ENCODE measurements at regions not wholly inside any gene's neighbourhood (a gene's known extent, or its start where the extent isn't known, plus 50 kb on each side); places are given as distances from the start of the nearest gene placed in this dataset.

GRCh38 chr9:13570068-13570974 is 290.8 kb upstream of the MPDZ start:
- no peak overlapping the region for H3K4me3 ChIP-seq
- no peaks in the 10 kb centered on the region for H3K9me3 ChIP-seq (ENCODE audit: control insufficient read depth in 4 of 4, insufficient read depth in 3 of 4, low read length in 3 of 4)
- H3K36me3 ChIP-seq (ENCODE audit: control insufficient read depth in 4 of 4, insufficient read depth in 4 of 4, low read length in 4 of 4), result no peaks in the 10 kb centered on the region
- ATAC-seq (ENCODE audit: insufficient read depth, low FRiP score) (no peak), DNase-seq (peak; percentile 28 to 94 (median 91))
- H3K4me1 ChIP-seq (ENCODE audit: control insufficient read depth in 5 of 5, insufficient read depth in 5 of 5, low read length in 5 of 5), result peaks cover 2 to 36% (median 10%) of the 10 kb centered on the region in 5 donors
- WGBS, 2 donors, result 71 to 72% methylated on average over 5 of the region's 5 CpGs
- TF ChIP-seq CTCF (IDR thresholded peaks at IDR 0.05; ENCODE audit: control extremely low read depth, extremely low read depth), result no peak
- no peaks in the 10 kb centered on the region for H3K27me3 ChIP-seq (ENCODE audit: control insufficient read depth in 3 of 3, insufficient read depth in 3 of 3, low read length in 2 of 3)
- H3K27ac ChIP-seq (ENCODE audit: low read depth in 1 of 2, low read length in 1 of 2), result peak overlapping the region in 1 of 2 donors; percentile 41
- H3K9ac ChIP-seq (ENCODE audit: insufficient read depth in 1 of 2, low read length in 2 of 2), result no peak overlapping the region

DNA sequence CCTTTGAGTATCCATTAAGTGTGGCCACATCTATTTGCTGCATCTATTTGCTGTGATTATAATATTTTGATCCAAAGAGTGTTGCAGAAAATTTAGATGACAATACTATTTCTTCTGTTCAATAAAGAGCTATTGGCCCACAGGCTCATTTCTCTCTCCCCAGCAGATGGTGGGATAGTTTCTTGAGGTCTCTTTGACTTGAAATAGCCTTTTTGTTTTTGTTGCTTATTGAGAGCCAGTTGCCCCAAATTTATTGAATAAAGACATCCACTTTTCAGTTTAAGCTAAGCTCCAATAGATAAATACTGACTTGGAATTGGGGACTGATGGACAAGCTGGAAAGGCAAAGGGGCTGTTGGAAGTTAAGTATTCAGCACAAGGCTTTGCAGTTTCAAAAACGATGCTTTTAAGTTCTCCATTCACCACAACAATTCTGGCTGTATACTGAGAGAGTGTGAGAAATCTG is 290.1 kb upstream of the MPDZ start:
- H3K9me3 ChIP-seq (ENCODE audit: control insufficient read depth in 4 of 4, insufficient read depth in 3 of 4, low read length in 3 of 4), result no peaks in the 10 kb centered on the region
- no peak overlapping the region for H3K4me3 ChIP-seq
- TF ChIP-seq CTCF (IDR thresholded peaks at IDR 0.05; ENCODE audit: control extremely low read depth, extremely low read depth), result no peak
- H3K27ac ChIP-seq (ENCODE audit: low read depth in 1 of 2, low read length in 1 of 2), result peak overlapping the region in 1 of 2 donors; percentile 41
- no peaks in the 10 kb centered on the region for H3K27me3 ChIP-seq (ENCODE audit: control insufficient read depth in 3 of 3, insufficient read depth in 3 of 3, low read length in 2 of 3)
- ATAC-seq (ENCODE audit: insufficient read depth, low FRiP score) (no peak), DNase-seq (no peak)
- no peak overlapping the region for H3K9ac ChIP-seq (ENCODE audit: insufficient read depth in 1 of 2, low read length in 2 of 2)
- 60 to 78% methylated on average over 1 of the region's 1 CpG for WGBS, 2 donors
- no peaks in the 10 kb centered on the region for H3K36me3 ChIP-seq (ENCODE audit: control insufficient read depth in 4 of 4, insufficient read depth in 4 of 4, low read length in 4 of 4)
- peaks cover 2 to 36% (median 10%) of the 10 kb centered on the region in 5 donors for H3K4me1 ChIP-seq (ENCODE audit: control insufficient read depth in 5 of 5, insufficient read depth in 5 of 5, low read length in 5 of 5)

DNA sequence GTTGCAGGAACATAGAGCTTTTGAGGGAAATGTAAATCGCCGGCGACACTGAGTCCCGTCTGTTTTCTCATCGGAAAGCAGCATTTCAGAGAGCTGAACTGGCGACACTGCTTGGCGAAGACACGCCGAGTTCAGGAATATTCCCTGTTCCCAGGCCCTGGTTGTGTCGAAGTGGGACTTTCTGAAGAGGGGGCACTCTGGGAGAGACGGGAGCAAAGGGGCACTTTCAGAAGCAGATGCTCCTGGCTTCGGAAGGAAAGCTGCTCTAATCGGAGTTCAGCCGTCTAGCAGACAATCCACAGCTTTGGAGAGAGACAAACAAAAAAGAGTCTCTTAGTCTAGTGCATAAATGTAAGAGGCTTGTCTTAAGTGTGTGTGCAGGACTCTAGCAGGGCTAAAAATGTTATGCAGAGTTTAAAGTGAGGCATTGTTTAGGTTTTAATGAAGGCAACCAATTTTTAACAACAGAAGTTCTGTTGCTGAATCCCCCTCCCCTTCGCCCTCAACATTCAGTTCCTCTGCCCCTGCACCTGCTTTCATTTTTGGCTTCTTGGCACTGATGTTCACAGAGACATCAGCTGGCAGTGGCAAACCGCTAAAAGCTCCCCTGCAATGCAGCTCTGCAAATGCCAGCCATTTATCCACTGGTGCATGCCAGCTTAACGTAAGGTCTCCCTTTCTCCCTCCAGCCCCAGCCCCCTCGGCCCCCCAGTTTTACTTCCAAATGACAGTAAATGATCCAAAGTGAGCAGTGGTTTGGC is 289.5 kb upstream of the MPDZ start:
- DNase-seq (peak; percentile 40 to 69 (median 59)), ATAC-seq (ENCODE audit: insufficient read depth, low FRiP score) (no peak)
- Histone ChIP-seq H3K27me3 (ENCODE audit: control insufficient read depth in 3 of 3, insufficient read depth in 3 of 3, low read length in 2 of 3) (no peaks in the 10 kb centered on the region), H3K27ac (ENCODE audit: low read depth in 1 of 2, low read length in 1 of 2) (peak overlapping the region; percentile 70 to 73), H3K9me3 (ENCODE audit: control insufficient read depth in 4 of 4, insufficient read depth in 3 of 4, low read length in 3 of 4) (no peaks in the 10 kb centered on the region), H3K4me3 (no peak overlapping the region), H3K4me1 (ENCODE audit: control insufficient read depth in 5 of 5, insufficient read depth in 5 of 5, low read length in 5 of 5) (peaks cover 2 to 36% (median 10%) of the 10 kb centered on the region in 5 donors), H3K9ac (ENCODE audit: insufficient read depth in 1 of 2, low read length in 2 of 2) (peak overlapping the region; percentile 42 to 80), H3K36me3 (ENCODE audit: control insufficient read depth in 4 of 4, insufficient read depth in 4 of 4, low read length in 4 of 4) (no peaks in the 10 kb centered on the region)
- 12 to 18% methylated on average over 18 of the region's 18 CpGs for WGBS, 2 donors
- no peak for TF ChIP-seq CTCF (IDR thresholded peaks at IDR 0.05; ENCODE audit: control extremely low read depth, extremely low read depth)
